ENCODE measurements at regions not wholly inside any gene's neighbourhood (a gene's known extent, or its start where the extent isn't known, plus 50 kb on each side); places are given as distances from the start of the nearest gene placed in this dataset.

- intact Hi-C loops (cut with DNase I; ENCODE audit: low total_unique reads) = no loop called here
- 45 to 54% methylated on average over 2 of the region's 2 CpGs for WGBS, 2 donors
- TF ChIP-seq POLR2A (IDR thresholded peaks at IDR 0.05) (no peak), CTCF (IDR thresholded peaks at IDR 0.05) (no peak)
- H3K9me3 ChIP-seq = no peaks in the 10 kb centered on the region
- no peaks in the 10 kb centered on the region for H3K27me3 ChIP-seq
- no peak for DNase-seq
- H3K4me3 ChIP-seq = no peak overlapping the region
- H3K4me1 ChIP-seq = no peaks in the 10 kb centered on the region
- H3K27ac ChIP-seq = no peak overlapping the region
- H3K36me3 ChIP-seq (ENCODE audit: low read depth, missing control alignments) = no peaks in the 10 kb centered on the region
Measured at GRCh38 chr4:18954538-18954937, 933.0 kb upstream of the LCORL start.

- H3K4me1 ChIP-seq = no peaks in the 10 kb centered on the region
- H3K9me3 ChIP-seq = no peaks in the 10 kb centered on the region
- intact Hi-C loops (cut with DNase I; ENCODE audit: low total_unique reads) = no loop called here
- no peak overlapping the region for H3K4me3 ChIP-seq
- H3K27ac ChIP-seq = no peak overlapping the region
- H3K27me3 ChIP-seq = no peaks in the 10 kb centered on the region
- H3K36me3 ChIP-seq (ENCODE audit: low read depth, missing control alignments) = no peaks in the 10 kb centered on the region
- DNase-seq = no peak
- no peak for TF ChIP-seq CTCF (IDR thresholded peaks at IDR 0.05)
- no peak for TF ChIP-seq POLR2A (IDR thresholded peaks at IDR 0.05)
Measured at GRCh38 chr4:18953613-18954012, 932.1 kb upstream of the LCORL start.

GRCh38 chr4:18945464-18945863, 923.9 kb upstream of the LCORL start:
- WGBS, 2 donors = 69 to 98% methylated on average over 2 of the region's 2 CpGs
- Histone ChIP-seq H3K27me3 (no peaks in the 10 kb centered on the region), H3K36me3 (ENCODE audit: low read depth, missing control alignments) (no peaks in the 10 kb centered on the region), H3K4me1 (no peaks in the 10 kb centered on the region), H3K27ac (no peak overlapping the region), H3K9me3 (no peaks in the 10 kb centered on the region), H3K4me3 (no peak overlapping the region)
- intact Hi-C loops (cut with DNase I; ENCODE audit: low total_unique reads) = no loop called here
- TF ChIP-seq CTCF (IDR thresholded peaks at IDR 0.05) (no peak), POLR2A (IDR thresholded peaks at IDR 0.05) (no peak)
- no peak for DNase-seq

- Histone ChIP-seq H3K27ac (no peak overlapping the region), H3K36me3 (ENCODE audit: low read depth, missing control alignments) (no peaks in the 10 kb centered on the region), H3K4me3 (no peak overlapping the region), H3K4me1 (no peaks in the 10 kb centered on the region), H3K27me3 (no peaks in the 10 kb centered on the region), H3K9me3 (no peaks in the 10 kb centered on the region)
- no peak for DNase-seq
- no peak for TF ChIP-seq POLR2A (IDR thresholded peaks at IDR 0.05)
- no peak for TF ChIP-seq CTCF (IDR thresholded peaks at IDR 0.05)
- intact Hi-C loops (cut with DNase I; ENCODE audit: low total_unique reads) = no loop called here
Measured at GRCh38 chr4:18942874-18943273, 921.3 kb upstream of the LCORL start.

- intact Hi-C loops (cut with DNase I; ENCODE audit: low total_unique reads) = no loop called here
- WGBS, 2 donors = 69 to 83% methylated on average over 3 of the region's 3 CpGs
Measured at GRCh38 chr4:18938343-18939099, 917.0 kb upstream of the LCORL start.

More at GRCh38 chr4:18938343-18939099, 917.0 kb upstream of the LCORL start:
- Histone ChIP-seq H3K27me3 (no peaks in the 10 kb centered on the region), H3K9me3 (no peaks in the 10 kb centered on the region), H3K27ac (no peak overlapping the region), H3K4me3 (no peak overlapping the region), H3K4me1 (no peaks in the 10 kb centered on the region), H3K36me3 (ENCODE audit: low read depth, missing control alignments) (no peaks in the 10 kb centered on the region)
- no peak for DNase-seq
- TF ChIP-seq CTCF (IDR thresholded peaks at IDR 0.05) (no peak), POLR2A (IDR thresholded peaks at IDR 0.05) (no peak)

Measured in testis (tissue), 2 donors.